ENCODE measurements at regions not wholly inside any gene's neighbourhood (a gene's known extent, or its start where the extent isn't known, plus 50 kb on each side); places are given as distances from the start of the nearest gene placed in this dataset.
"Not testable (repeated sequence)": the region's sequence is repeated elsewhere in the genome, so short reads cannot be mapped to it uniquely, and the experiment has no call there.

- DNase-seq, result no peak
Measured at GRCh38 chr18:22828171-22828570, 105.0 kb upstream of the RBBP8 start.

- DNase-seq, result not testable (repeated sequence)
Measured at GRCh38 chr18:22828583-22828982, 104.5 kb upstream of the RBBP8 start.

- DNase-seq, result no peak
Measured at GRCh38 chr18:22829781-22830180, 103.3 kb upstream of the RBBP8 start.

- no peak for DNase-seq
Measured at GRCh38 chr18:22830511-22830910, 102.6 kb upstream of the RBBP8 start.

- no peak for DNase-seq
Measured at GRCh38 chr18:22831441-22831904, 101.7 kb upstream of the RBBP8 start.

GRCh38 chr18:22836932-22837331 is 96.2 kb upstream of the RBBP8 start:
- DNase-seq, result no peak

GRCh38 chr18:22838221-22838620 is 94.9 kb upstream of the RBBP8 start:
- no peak for DNase-seq

GRCh38 chr18:22838639-22839277 is 94.4 kb upstream of the RBBP8 start:
- no peak for DNase-seq

- DNase-seq, result no peak
Measured at GRCh38 chr18:22839340-22839821, 93.7 kb upstream of the RBBP8 start.

- no peak for DNase-seq
Measured at GRCh38 chr18:22840606-22841144, 92.5 kb upstream of the RBBP8 start.

- DNase-seq, result no peak
Measured at GRCh38 chr18:22841840-22842239, 91.3 kb upstream of the RBBP8 start.

- DNase-seq, result no peak
Measured at GRCh38 chr18:22844190-22844589, 88.9 kb upstream of the RBBP8 start.

GRCh38 chr18:22844628-22845027 is 88.5 kb upstream of the RBBP8 start:
- DNase-seq, result no peak

GRCh38 chr18:22846088-22846683 is 86.9 kb upstream of the RBBP8 start:
- DNase-seq, result no peak

- no peak for DNase-seq
Measured at GRCh38 chr18:22846697-22847096, 86.4 kb upstream of the RBBP8 start.

- no peak for DNase-seq
Measured at GRCh38 chr18:22847392-22847791, 85.7 kb upstream of the RBBP8 start.

- no peak for DNase-seq
Measured at GRCh38 chr18:22847867-22848451, 85.2 kb upstream of the RBBP8 start.

GRCh38 chr18:22848615-22849014 is 84.5 kb upstream of the RBBP8 start:
- DNase-seq, result no peak

GRCh38 chr18:22856870-22857269 is 76.3 kb upstream of the RBBP8 start:
- no peak for DNase-seq

- no peak for DNase-seq
Measured at GRCh38 chr18:22858121-22858520, 75.0 kb upstream of the RBBP8 start.

GRCh38 chr18:22860807-22861206 is 72.3 kb upstream of the RBBP8 start:
- no peak for DNase-seq

- no peak for DNase-seq
Measured at GRCh38 chr18:22865354-22866116, 67.6 kb upstream of the RBBP8 start.

- DNase-seq, result no peak
Measured at GRCh38 chr18:22868831-22869230, 64.3 kb upstream of the RBBP8 start.
